Head of caudate nucleus (tissue), 42 donors: ENCODE measurements at regions not wholly inside any gene's neighbourhood (a gene's known extent, or its start where the extent isn't known, plus 50 kb on each side); places are given as distances from the start of the nearest gene placed in this dataset.
A peak's percentile ranks its signal among the peaks of the same experiment; 100 is the strongest.
"Not testable (repeated sequence)": the region's sequence is repeated elsewhere in the genome, so short reads cannot be mapped to it uniquely, and the experiment has no call there.

ENCODE experiments used
- DNase-seq, 42 donors: peaks; one replicate each; pipeline versions ENCODE4 v3.0.0 to v3.0.0-alpha.2; 2020 to 2021; ENCODE audit warnings: mixed read lengths in 7 of 42
- intact Hi-C: fragments of 100-400 bp; cut with DNase I; formaldehyde crosslinking; loops from one replicate; pipeline ENCODE4 v1.15.0; 2022

DNA sequence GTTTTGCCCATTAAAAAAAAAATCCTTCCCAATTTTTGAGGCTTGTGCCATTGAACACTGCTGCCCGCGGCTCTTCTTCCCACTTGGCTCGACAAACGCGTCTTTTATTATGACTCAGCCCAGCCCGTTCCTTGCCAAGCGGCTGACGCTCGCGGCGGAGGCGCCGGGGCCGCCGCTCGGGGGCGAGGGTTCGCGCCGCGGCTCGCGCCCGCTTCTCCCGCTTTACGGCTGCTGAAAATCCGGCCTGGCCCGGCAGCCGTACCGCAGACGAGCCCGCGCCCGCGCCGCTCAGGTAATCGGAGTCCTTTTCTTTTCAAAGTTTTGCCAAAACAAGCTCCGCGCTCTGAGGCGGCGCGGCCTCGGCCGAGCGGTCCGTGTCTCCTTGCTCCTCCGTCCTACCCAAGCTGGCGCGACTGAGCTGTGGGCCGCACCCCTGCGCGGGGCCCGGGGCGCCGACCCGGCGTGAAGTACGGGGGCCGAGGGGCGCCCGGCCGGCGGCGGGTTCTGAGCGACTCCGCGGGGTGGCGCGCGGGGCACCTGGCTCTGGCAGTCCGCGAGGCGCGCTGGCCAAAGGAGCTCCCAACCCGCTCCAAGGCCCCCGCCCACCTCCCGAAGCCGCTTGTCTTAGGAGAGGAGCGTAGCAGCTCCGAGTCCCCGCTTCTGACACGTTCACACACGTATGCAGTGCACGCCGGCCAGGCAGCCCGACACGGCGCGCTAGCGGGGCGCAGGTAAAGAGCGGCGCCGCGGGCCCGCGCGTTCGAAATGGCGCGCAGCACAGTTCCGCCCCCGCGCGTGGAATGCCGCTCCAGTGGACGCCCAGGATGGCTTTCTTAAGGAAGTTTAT, 418.2 kb upstream of the NAALADL2 start:
- intact Hi-C loops: no loop called here
- DNase-seq: peak; percentile 60 to 93 (median 86)

- peak in 2 of 42 donors; percentile 12 to 24 for DNase-seq
- intact Hi-C loops: no loop called here
Measured at GRCh38 chr3:174441588-174442301, 417.4 kb upstream of the NAALADL2 start.

DNA sequence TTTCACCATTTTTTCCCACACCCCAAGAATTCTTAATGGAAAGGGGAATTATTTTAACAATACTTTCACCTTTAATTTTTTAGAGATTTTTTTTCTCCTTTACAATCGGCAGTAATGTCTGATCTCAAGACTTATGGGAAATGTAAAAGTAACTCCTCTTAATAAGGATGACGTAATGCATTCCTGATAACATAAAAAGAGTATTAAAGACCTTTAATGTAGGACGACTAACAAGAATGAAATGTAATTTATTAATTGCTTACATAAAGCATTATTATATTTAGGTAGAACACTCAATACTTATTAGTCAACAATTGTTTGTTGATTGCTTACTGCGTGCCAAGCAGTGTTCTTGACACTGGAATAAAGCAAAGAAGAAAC, 416.8 kb upstream of the NAALADL2 start:
- no peak for DNase-seq
- intact Hi-C loops: no loop called here

- intact Hi-C loops: no loop called here
- no peak for DNase-seq
Measured at GRCh38 chr3:174444391-174444790, 414.7 kb upstream of the NAALADL2 start.

DNA sequence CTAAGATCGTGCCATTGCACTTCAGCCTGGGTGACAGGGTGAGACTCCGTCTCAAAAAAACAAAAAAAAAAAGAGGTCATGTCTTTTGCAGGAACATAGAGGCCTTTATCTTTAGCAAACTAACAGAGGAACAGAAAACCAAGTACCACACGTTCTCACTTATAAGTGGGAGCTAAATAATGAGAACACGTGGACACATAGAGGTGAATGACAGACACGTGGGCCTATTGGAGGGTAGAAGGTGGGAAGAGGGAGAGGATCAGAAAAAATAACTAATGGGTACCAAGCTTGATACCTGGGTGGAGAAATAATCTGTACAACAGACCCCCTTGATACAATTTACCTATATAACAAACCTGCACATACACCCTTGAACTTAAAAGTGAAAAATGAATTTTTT, 401.4 kb upstream of the NAALADL2 start:
- no peak for DNase-seq
- intact Hi-C loops: no loop called here

- no peak for DNase-seq
- intact Hi-C loops: no loop called here
Measured at GRCh38 chr3:174460831-174461230, 398.3 kb upstream of the NAALADL2 start.

DNA sequence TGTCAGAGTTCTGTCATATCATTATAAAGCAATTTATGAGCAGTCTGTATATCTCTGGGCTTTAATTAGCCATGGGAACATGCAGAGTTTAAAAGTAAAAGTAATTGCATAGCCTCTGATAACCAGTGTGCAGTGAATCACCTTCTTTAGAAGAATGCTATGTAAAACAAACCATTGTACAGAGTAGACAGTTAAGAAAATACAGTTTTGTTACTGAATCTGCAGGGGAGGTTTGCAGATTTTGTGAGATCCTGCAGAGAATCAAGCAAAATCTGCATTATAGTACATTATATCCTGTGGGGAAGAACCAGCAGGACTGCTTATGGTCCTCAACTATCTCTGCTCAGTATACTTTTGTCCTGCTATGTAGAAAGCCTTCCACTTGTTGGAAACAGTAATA, 396.2 kb upstream of the NAALADL2 start:
- intact Hi-C loops: no loop called here
- no peak for DNase-seq

- no peak for DNase-seq
- intact Hi-C loops: no loop called here
Measured at GRCh38 chr3:174465177-174465576, 394.0 kb upstream of the NAALADL2 start.

GRCh38 chr3:174466471-174467054, 392.6 kb upstream of the NAALADL2 start:
- intact Hi-C loops: no loop called here
- DNase-seq: no peak

DNA sequence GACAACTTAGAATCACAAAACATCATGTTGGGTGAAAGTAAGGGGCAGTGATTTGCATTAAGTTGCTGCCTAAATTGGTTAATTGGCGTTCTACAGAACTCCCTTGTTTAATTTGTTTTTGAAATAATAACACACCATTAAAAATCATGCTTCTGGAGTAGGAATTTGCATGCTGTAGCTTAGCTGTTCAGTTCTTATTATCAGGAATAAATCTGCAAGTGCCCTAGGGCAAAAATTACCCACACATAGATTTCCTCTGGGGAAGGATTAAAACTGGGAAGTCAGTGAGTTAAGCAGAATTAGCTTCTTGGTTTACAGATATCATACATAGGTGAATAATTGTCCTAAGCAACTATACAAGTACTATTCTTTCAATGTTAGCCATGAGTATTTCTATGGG, 381.6 kb upstream of the NAALADL2 start:
- no peak for DNase-seq
- intact Hi-C loops: no loop called here

DNA sequence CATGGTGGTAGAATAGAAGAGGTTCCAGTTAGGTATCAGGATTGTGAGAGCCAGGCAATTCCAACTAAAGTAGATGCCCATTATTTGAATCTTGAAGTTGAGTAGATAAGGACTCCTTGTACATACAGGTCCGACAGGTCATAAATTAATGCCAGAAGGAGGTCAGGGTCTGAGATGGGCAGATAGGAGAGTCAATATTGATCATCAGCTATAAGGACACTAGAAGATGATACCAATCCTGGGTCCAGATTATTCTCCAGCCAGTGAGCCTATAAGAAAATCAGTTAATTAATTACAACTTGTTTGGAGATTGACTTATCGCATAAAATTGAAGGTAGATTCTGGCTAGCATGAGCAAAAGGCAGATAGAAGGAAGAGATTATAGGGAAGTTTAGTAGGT, 378.4 kb upstream of the NAALADL2 start:
- intact Hi-C loops: no loop called here
- no peak for DNase-seq

- intact Hi-C loops: no loop called here
Measured at GRCh38 chr3:174482541-174482940, 376.6 kb upstream of the NAALADL2 start.

GRCh38 chr3:174483254-174483653, 375.9 kb upstream of the NAALADL2 start:
- no peak for DNase-seq
- intact Hi-C loops: no loop called here

More at GRCh38 chr3:174482541-174482940, 376.6 kb upstream of the NAALADL2 start:
- no peak for DNase-seq

- DNase-seq, intact Hi-C loops: not testable (repeated sequence)
Measured at GRCh38 chr3:174483856-174484255, 375.3 kb upstream of the NAALADL2 start.

- DNase-seq: no peak
- intact Hi-C loops: no loop called here
Measured at GRCh38 chr3:174488527-174488926, 370.6 kb upstream of the NAALADL2 start.

- intact Hi-C loops: no loop called here
- no peak for DNase-seq
Measured at GRCh38 chr3:174495311-174495710, 363.8 kb upstream of the NAALADL2 start.

DNA sequence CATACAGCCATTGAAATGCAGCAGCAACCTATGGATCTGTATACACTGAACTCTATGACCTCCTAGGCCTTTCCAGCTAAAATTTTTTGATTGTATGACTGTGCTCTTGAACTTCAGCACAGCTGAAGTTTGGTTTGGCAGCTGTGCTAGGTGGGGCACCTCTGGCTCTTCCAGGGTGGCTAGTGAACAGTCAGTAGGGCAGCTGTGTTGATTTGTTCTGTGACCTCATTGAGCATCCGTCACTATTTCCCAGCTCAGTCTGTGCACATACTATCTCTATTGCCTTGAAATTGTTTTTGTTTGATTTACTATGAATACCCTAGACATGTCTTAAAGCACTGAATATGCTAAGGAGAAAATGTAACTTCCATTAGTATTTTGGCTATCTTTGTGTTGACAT, 363.2 kb upstream of the NAALADL2 start:
- intact Hi-C loops: no loop called here
- no peak for DNase-seq

GRCh38 chr3:174498638-174499037, 360.5 kb upstream of the NAALADL2 start:
- intact Hi-C loops: no loop called here
- DNase-seq: no peak

GRCh38 chr3:174505266-174505665, 353.9 kb upstream of the NAALADL2 start:
- DNase-seq: no peak
- intact Hi-C loops: no loop called here

- DNase-seq: no peak
- intact Hi-C loops: no loop called here
Measured at GRCh38 chr3:174524203-174524602, 334.9 kb upstream of the NAALADL2 start.
